ENCODE measurements at regions not wholly inside any gene's neighbourhood (a gene's known extent, or its start where the extent isn't known, plus 50 kb on each side); places are given as distances from the start of the nearest gene placed in this dataset.

GRCh38 chr1:239209591-239209990, 176.8 kb upstream of the CHRM3 start:
- Mint-ChIP-seq H3K4me1 (no peaks in the 10 kb centered on the region), H3K27me3 (no peaks in the 10 kb centered on the region), H3K36me3 (no peaks in the 10 kb centered on the region), H3K4me3 (no peak overlapping the region), H3K27ac (no peak overlapping the region), H3K9me3 (peaks cover 0 to 13% (median 0%) of the 10 kb centered on the region in 7 donors)
- Histone ChIP-seq H3K9me3 (ENCODE audit: control insufficient read depth in 2 of 2, low read length in 2 of 2) (no peaks in the 10 kb centered on the region), H3K4me3 (ENCODE audit: low read depth, low read length) (no peak overlapping the region), H3K27me3 (ENCODE audit: control insufficient read depth, insufficient read depth, low read length) (no peaks in the 10 kb centered on the region), H3K4me1 (ENCODE audit: control insufficient read depth, insufficient read depth, low read length, poor library complexity, severe bottlenecking) (no peaks in the 10 kb centered on the region), H3K27ac (ENCODE audit: insufficient read depth, low read length, poor library complexity, severe bottlenecking) (no peak overlapping the region), H3K36me3 (ENCODE audit: control insufficient read depth, insufficient read depth, low read length) (no peaks in the 10 kb centered on the region)
- DNase-seq (no peak), ATAC-seq (ENCODE audit: low read depth in 2 of 2) (no peak)

GRCh38 chr1:239204401-239204800, 182.0 kb upstream of the CHRM3 start:
- DNase-seq, result no peak
- H3K9me3 ChIP-seq (ENCODE audit: control insufficient read depth in 2 of 2, low read length in 2 of 2), result no peaks in the 10 kb centered on the region
- H3K27me3 ChIP-seq (ENCODE audit: control insufficient read depth, insufficient read depth, low read length), result no peaks in the 10 kb centered on the region
- no peaks in the 10 kb centered on the region for H3K36me3 Mint-ChIP-seq
- H3K4me1 ChIP-seq (ENCODE audit: control insufficient read depth, insufficient read depth, low read length, poor library complexity, severe bottlenecking), result no peaks in the 10 kb centered on the region
- no peak overlapping the region for H3K27ac Mint-ChIP-seq
- H3K4me1 Mint-ChIP-seq, result no peaks in the 10 kb centered on the region
- no peaks in the 10 kb centered on the region for H3K27me3 Mint-ChIP-seq
- no peak overlapping the region for H3K4me3 ChIP-seq (ENCODE audit: low read depth, low read length)
- no peak overlapping the region for H3K4me3 Mint-ChIP-seq
- no peaks in the 10 kb centered on the region for H3K36me3 ChIP-seq (ENCODE audit: control insufficient read depth, insufficient read depth, low read length)
- ATAC-seq (ENCODE audit: low read depth in 2 of 2), result no peak
- peaks cover 0 to 7% (median 5%) of the 10 kb centered on the region in 7 donors for H3K9me3 Mint-ChIP-seq
- no peak overlapping the region for H3K27ac ChIP-seq (ENCODE audit: insufficient read depth, low read length, poor library complexity, severe bottlenecking)

GRCh38 chr1:239197871-239198270, 188.5 kb upstream of the CHRM3 start:
- H3K4me1 Mint-ChIP-seq, result no peaks in the 10 kb centered on the region
- no peak for ATAC-seq (ENCODE audit: low read depth in 2 of 2)
- H3K27me3 Mint-ChIP-seq, result no peaks in the 10 kb centered on the region
- Histone ChIP-seq H3K27ac (ENCODE audit: insufficient read depth, low read length, poor library complexity, severe bottlenecking) (no peak overlapping the region), H3K4me1 (ENCODE audit: control insufficient read depth, insufficient read depth, low read length, poor library complexity, severe bottlenecking) (no peaks in the 10 kb centered on the region), H3K4me3 (ENCODE audit: low read depth, low read length) (no peak overlapping the region), H3K36me3 (ENCODE audit: control insufficient read depth, insufficient read depth, low read length) (no peaks in the 10 kb centered on the region), H3K9me3 (ENCODE audit: control insufficient read depth in 2 of 2, low read length in 2 of 2) (no peaks in the 10 kb centered on the region), H3K27me3 (ENCODE audit: control insufficient read depth, insufficient read depth, low read length) (no peaks in the 10 kb centered on the region)
- H3K36me3 Mint-ChIP-seq, result no peaks in the 10 kb centered on the region
- H3K27ac Mint-ChIP-seq, result no peak overlapping the region
- H3K4me3 Mint-ChIP-seq, result no peak overlapping the region
- H3K9me3 Mint-ChIP-seq, result peaks cover 2 to 9% (median 5%) of the 10 kb centered on the region in 7 donors
- DNase-seq, result no peak

- no peaks in the 10 kb centered on the region for H3K4me1 Mint-ChIP-seq
- no peaks in the 10 kb centered on the region for H3K27me3 Mint-ChIP-seq
- H3K4me3 Mint-ChIP-seq, result no peak overlapping the region
- Histone ChIP-seq H3K27ac (ENCODE audit: insufficient read depth, low read length, poor library complexity, severe bottlenecking) (no peak overlapping the region), H3K9me3 (ENCODE audit: control insufficient read depth in 2 of 2, low read length in 2 of 2) (no peaks in the 10 kb centered on the region), H3K27me3 (ENCODE audit: control insufficient read depth, insufficient read depth, low read length) (no peaks in the 10 kb centered on the region), H3K36me3 (ENCODE audit: control insufficient read depth, insufficient read depth, low read length) (no peaks in the 10 kb centered on the region), H3K4me3 (ENCODE audit: low read depth, low read length) (no peak overlapping the region), H3K4me1 (ENCODE audit: control insufficient read depth, insufficient read depth, low read length, poor library complexity, severe bottlenecking) (no peaks in the 10 kb centered on the region)
- ATAC-seq (ENCODE audit: low read depth in 2 of 2) (no peak), DNase-seq (no peak)
- no peaks in the 10 kb centered on the region for H3K36me3 Mint-ChIP-seq
- H3K9me3 Mint-ChIP-seq, result peaks cover 0 to 5% (median 2%) of the 10 kb centered on the region in 7 donors
- H3K27ac Mint-ChIP-seq, result no peak overlapping the region
Observed at GRCh38 chr1:239189998-239190512, 196.3 kb upstream of the CHRM3 start.

- ATAC-seq (ENCODE audit: low read depth in 2 of 2), result no peak
- no peaks in the 10 kb centered on the region for H3K4me1 Mint-ChIP-seq
Observed at GRCh38 chr1:239186487-239186886, 199.9 kb upstream of the CHRM3 start.

GRCh38 chr1:239185245-239185619, 201.1 kb upstream of the CHRM3 start:
- no peaks in the 10 kb centered on the region for H3K9me3 ChIP-seq (ENCODE audit: control insufficient read depth in 2 of 2, low read length in 2 of 2)
- Mint-ChIP-seq H3K4me1 (no peaks in the 10 kb centered on the region), H3K36me3 (no peaks in the 10 kb centered on the region), H3K27me3 (no peaks in the 10 kb centered on the region), H3K4me3 (no peak overlapping the region), H3K9me3 (peaks cover under 1 to 7% (median 3%) of the 10 kb centered on the region in 7 donors), H3K27ac (no peak overlapping the region)
- H3K4me1 ChIP-seq (ENCODE audit: control insufficient read depth, insufficient read depth, low read length, poor library complexity, severe bottlenecking), result no peaks in the 10 kb centered on the region
- no peak overlapping the region for H3K27ac ChIP-seq (ENCODE audit: insufficient read depth, low read length, poor library complexity, severe bottlenecking)
- no peak for DNase-seq
- no peak for ATAC-seq (ENCODE audit: low read depth in 2 of 2)
- H3K27me3 ChIP-seq (ENCODE audit: control insufficient read depth, insufficient read depth, low read length), result no peaks in the 10 kb centered on the region
- no peaks in the 10 kb centered on the region for H3K36me3 ChIP-seq (ENCODE audit: control insufficient read depth, insufficient read depth, low read length)
- H3K4me3 ChIP-seq (ENCODE audit: low read depth, low read length), result no peak overlapping the region

More at GRCh38 chr1:239186487-239186886, 199.9 kb upstream of the CHRM3 start:
- Mint-ChIP-seq H3K27me3 (no peaks in the 10 kb centered on the region), H3K9me3 (peaks cover 0 to 5% (median 3%) of the 10 kb centered on the region in 7 donors), H3K27ac (no peak overlapping the region), H3K4me3 (no peak overlapping the region), H3K36me3 (no peaks in the 10 kb centered on the region)
- H3K4me1 ChIP-seq (ENCODE audit: control insufficient read depth, insufficient read depth, low read length, poor library complexity, severe bottlenecking), result no peaks in the 10 kb centered on the region
- no peak for DNase-seq
- no peak overlapping the region for H3K4me3 ChIP-seq (ENCODE audit: low read depth, low read length)
- H3K9me3 ChIP-seq (ENCODE audit: control insufficient read depth in 2 of 2, low read length in 2 of 2), result no peaks in the 10 kb centered on the region
- no peaks in the 10 kb centered on the region for H3K36me3 ChIP-seq (ENCODE audit: control insufficient read depth, insufficient read depth, low read length)
- H3K27ac ChIP-seq (ENCODE audit: insufficient read depth, low read length, poor library complexity, severe bottlenecking), result no peak overlapping the region
- H3K27me3 ChIP-seq (ENCODE audit: control insufficient read depth, insufficient read depth, low read length), result no peaks in the 10 kb centered on the region

GRCh38 chr1:239184561-239185244, 201.7 kb upstream of the CHRM3 start:
- peaks cover 1 to 8% (median 4%) of the 10 kb centered on the region in 7 donors for H3K9me3 Mint-ChIP-seq
- no peak overlapping the region for H3K4me3 ChIP-seq (ENCODE audit: low read depth, low read length)
- H3K36me3 ChIP-seq (ENCODE audit: control insufficient read depth, insufficient read depth, low read length), result no peaks in the 10 kb centered on the region
- H3K27ac ChIP-seq (ENCODE audit: insufficient read depth, low read length, poor library complexity, severe bottlenecking), result no peak overlapping the region
- H3K4me1 Mint-ChIP-seq, result no peaks in the 10 kb centered on the region
- H3K27me3 ChIP-seq (ENCODE audit: control insufficient read depth, insufficient read depth, low read length), result no peaks in the 10 kb centered on the region
- H3K4me1 ChIP-seq (ENCODE audit: control insufficient read depth, insufficient read depth, low read length, poor library complexity, severe bottlenecking), result no peaks in the 10 kb centered on the region
- H3K9me3 ChIP-seq (ENCODE audit: control insufficient read depth in 2 of 2, low read length in 2 of 2), result no peaks in the 10 kb centered on the region
- H3K27me3 Mint-ChIP-seq, result no peaks in the 10 kb centered on the region
- no peak overlapping the region for H3K4me3 Mint-ChIP-seq
- no peak overlapping the region for H3K27ac Mint-ChIP-seq
- ATAC-seq (ENCODE audit: low read depth in 2 of 2) (no peak), DNase-seq (no peak)
- H3K36me3 Mint-ChIP-seq, result no peaks in the 10 kb centered on the region

GRCh38 chr1:239178961-239179360, 207.4 kb upstream of the CHRM3 start:
- H3K4me1 ChIP-seq (ENCODE audit: control insufficient read depth, insufficient read depth, low read length, poor library complexity, severe bottlenecking), result no peaks in the 10 kb centered on the region
- Mint-ChIP-seq H3K36me3 (no peaks in the 10 kb centered on the region), H3K27me3 (no peaks in the 10 kb centered on the region), H3K4me3 (no peak overlapping the region), H3K27ac (no peak overlapping the region), H3K4me1 (no peaks in the 10 kb centered on the region), H3K9me3 (peaks cover 2 to 14% (median 4%) of the 10 kb centered on the region in 7 donors)
- no peak overlapping the region for H3K4me3 ChIP-seq (ENCODE audit: low read depth, low read length)
- no peaks in the 10 kb centered on the region for H3K36me3 ChIP-seq (ENCODE audit: control insufficient read depth, insufficient read depth, low read length)
- H3K27me3 ChIP-seq (ENCODE audit: control insufficient read depth, insufficient read depth, low read length), result no peaks in the 10 kb centered on the region
- no peak for DNase-seq
- no peak for ATAC-seq (ENCODE audit: low read depth in 2 of 2)
- no peak overlapping the region for H3K27ac ChIP-seq (ENCODE audit: insufficient read depth, low read length, poor library complexity, severe bottlenecking)
- no peaks in the 10 kb centered on the region for H3K9me3 ChIP-seq (ENCODE audit: control insufficient read depth in 2 of 2, low read length in 2 of 2)

Measured in CD4-positive, CD25-positive, alpha-beta regulatory T cell (primary cell).